GM12878 (cell line): ENCODE measurements at regions not wholly inside any gene's neighbourhood (a gene's known extent, or its start where the extent isn't known, plus 50 kb on each side); places are given as distances from the start of the nearest gene placed in this dataset.

Experiments used
- ATAC-seq: fragments of 200-7000 bp; cut with Tn5 transposase; 3 replicates; pipeline ENCODE4 v1.9.1; 2020; ENCODE audit warnings: mild to moderate bottlenecking, moderate library complexity
- BruUV-seq: library from RNA; stranded (reverse); fragments of 400-500 nt; replicated peaks from 2 replicates; lab custom pipeline; 2021; lab: Mats Ljungman, UMichigan
- CTCF ChIA-PET: fragments of 300-600 bp; sonication (Branson Sonifier 250); formaldehyde crosslinking; extraction: SDS; loops from one replicate; lab custom pipeline; 2021; ENCODE audit warnings: inconsistent platforms; lab: Yijun Ruan, JAX
- POLR2A ChIA-PET: fragments of 350-600 bp; formaldehyde crosslinking; extraction: SDS; loops from one replicate; lab custom pipeline; 2021; ENCODE audit warnings: inconsistent platforms; lab: Charles Lee
- RAD21 ChIA-PET: fragments of 300-600 bp; sonication (Branson Sonifier 250); formaldehyde crosslinking; loops from one replicate; lab custom pipeline; 2023; ENCODE audit warnings: antibody characterized with exemption; ENCODE audit not compliant: unreplicated experiment; lab: Charles Lee
- SMC1A ChIA-PET: fragments of 300-600 bp; sonication (Branson Sonifier 250); formaldehyde crosslinking; loops from one replicate; lab custom pipeline; 2023; ENCODE audit not compliant: unreplicated experiment, uncharacterized antibody; lab: Charles Lee
- DNase-seq: peaks from one replicate; pipeline ENCODE4 v3.0.0-alpha.2; 2011; ENCODE audit warnings: low read depth, low spot score
- FAIRE-seq: peaks from 3 replicates; lab custom pipeline; 2011; peaks lifted over from hg19 to GRCh38; lab: Jason Lieb, UNC
- H2AFZ ChIP-seq: 2 replicates; pipeline ENCODE4 v1.6.0; 2011; ENCODE audit warnings: low read depth, low read length, control low read depth; ENCODE audit not compliant: control insufficient read depth
- H3K27ac ChIP-seq: 2 replicates; pipeline ENCODE4 v1.5.1; 2011; ENCODE audit warnings: control low read depth; ENCODE audit not compliant: control insufficient read depth, insufficient read depth
- H3K27me3 ChIP-seq, 2 experiments: replicated peaks in 1 of 2; 2 replicates each; pipeline versions ENCODE4 v1.6.0 to v1.6.1; 2011; ENCODE audit warnings: low read length in 1 of 2; ENCODE audit not compliant: control insufficient read depth in 2 of 2, insufficient read depth in 2 of 2
- H3K36me3 ChIP-seq, 2 experiments: 2 replicates each; pipeline ENCODE4 v1.5.1; 2011; ENCODE audit warnings: low read length in 1 of 2; ENCODE audit not compliant: control insufficient read depth in 2 of 2, insufficient read depth in 2 of 2
- H3K4me1 ChIP-seq: 2 replicates; pipeline ENCODE4 v1.6.1; 2011; ENCODE audit warnings: mild to moderate bottlenecking, low read length, moderate library complexity, mixed read lengths; ENCODE audit not compliant: control insufficient read depth, insufficient read depth
- H3K4me2 ChIP-seq: 2 replicates; pipeline ENCODE4 v1.6.0; 2011; ENCODE audit warnings: control low read depth; ENCODE audit not compliant: control insufficient read depth, insufficient read depth
- H3K4me3 ChIP-seq: fragments of 200-600 bp; sonication (generic); 2 replicates; pipeline ENCODE4 v1.5.1; 2016
- H3K79me2 ChIP-seq: 2 replicates; pipeline ENCODE4 v1.6.0; 2011; ENCODE audit warnings: low read length; ENCODE audit not compliant: control insufficient read depth, insufficient read depth
- H3K9ac ChIP-seq: 2 replicates; pipeline ENCODE4 v1.8.0; 2011; ENCODE audit warnings: low read length, control low read depth, mixed read lengths; ENCODE audit not compliant: control insufficient read depth, insufficient read depth
- H3K9me3 ChIP-seq: replicated peaks from 3 replicates; pipeline ENCODE4 v1.5.1; 2011; ENCODE audit warnings: mild to moderate bottlenecking, low read length; ENCODE audit not compliant: control insufficient read depth, insufficient read depth
- H4K20me1 ChIP-seq: 2 replicates; pipeline ENCODE4 v1.6.0; 2011; ENCODE audit not compliant: control insufficient read depth, insufficient read depth
- BCL3 ChIP-seq: IDR thresholded peaks from 2 replicates; pipeline ENCODE4 v1.6.1; 2011; ENCODE audit warnings: borderline replicate concordance, low read depth, mild to moderate bottlenecking, moderate library complexity, low read length; ENCODE audit not compliant: insufficient read depth, poor library complexity, severe bottlenecking
- CTCF ChIP-seq, 3 experiments: IDR thresholded peaks in 2 of 3; conservative IDR thresholded peaks in 1 of 3; 2 replicates each; pipeline ENCODE4 v1.5.1; 2011; ENCODE audit warnings: low read depth in 3 of 3, low read length in 3 of 3, mild to moderate bottlenecking in 3 of 3, control low read depth in 2 of 3, moderate library complexity in 2 of 3, inconsistent platforms in 1 of 3, mixed read lengths in 1 of 3; ENCODE audit not compliant: control insufficient read depth in 2 of 3, insufficient read depth in 1 of 3; ENCODE audit errors: extremely low read depth in 1 of 3
- EED ChIP-seq: sonication (generic); IDR thresholded peaks from 2 replicates; pipeline ENCODE4 v1.6.1; 2016; ENCODE audit warnings: antibody characterized with exemption, low read depth
- GABPA ChIP-seq: IDR thresholded peaks from 2 replicates; pipeline ENCODE4 v1.6.1; 2014; ENCODE audit warnings: antibody characterized with exemption, low read depth, mild to moderate bottlenecking, inconsistent platforms
- JUND ChIP-seq: IDR thresholded peaks from 2 replicates; pipeline ENCODE4 v1.6.1; 2012; ENCODE audit warnings: low read depth, mild to moderate bottlenecking, low read length, improper control_type of control experiment, moderate library complexity
- PBX3 ChIP-seq: IDR thresholded peaks from 2 replicates; pipeline ENCODE4 v1.6.1; 2011; ENCODE audit warnings: mild to moderate bottlenecking, low read depth, low read length, moderate library complexity; ENCODE audit not compliant: insufficient replicate concordance
- RCOR1 ChIP-seq: conservative IDR thresholded peaks from 2 replicates; pipeline ENCODE4 v1.6.1; 2012; ENCODE audit warnings: low read depth, low read length, improper control_type of control experiment
- SPI1 ChIP-seq: IDR thresholded peaks from 2 replicates; pipeline ENCODE4 v1.6.1; 2011; ENCODE audit warnings: low read depth, mild to moderate bottlenecking, low read length, moderate library complexity, borderline replicate concordance; ENCODE audit not compliant: insufficient read depth
- USF1 ChIP-seq: IDR thresholded peaks from 2 replicates; pipeline ENCODE4 v1.6.1; 2011; ENCODE audit warnings: borderline replicate concordance, low read depth, mild to moderate bottlenecking, moderate library complexity, mixed read lengths, low read length; ENCODE audit not compliant: insufficient read depth; ENCODE audit errors: extremely low read length
- WRNIP1 ChIP-seq: IDR thresholded peaks from 2 replicates; pipeline ENCODE4 v1.6.1; 2011; ENCODE audit warnings: low read depth, low read length, improper control_type of control experiment, borderline replicate concordance
- ZBED1 ChIP-seq: IDR thresholded peaks from 2 replicates; pipeline ENCODE4 v1.6.1; 2016; ENCODE audit warnings: borderline replicate concordance
- ZNF207 ChIP-seq: fragments of 450-650 bp; IDR thresholded peaks from 2 replicates; pipeline ENCODE4 v1.6.1; 2014; ENCODE audit warnings: antibody characterized with exemption, mild to moderate bottlenecking, borderline replicate concordance
- ZNF274 ChIP-seq: IDR thresholded peaks from one replicate; pipeline ENCODE4 v1.8.0; 2011; ENCODE audit not compliant: insufficient read length, insufficient read depth
- ZNF687 ChIP-seq: fragments of 450-650 bp; IDR thresholded peaks from 2 replicates; pipeline ENCODE4 v1.6.1; 2017; ENCODE audit warnings: mild to moderate bottlenecking, moderate library complexity
- WGBS: methylation state at CpG from one replicate; pipeline ENCODE4 v1.1.6; 2016; ENCODE audit warnings: low lambda C conversion rate; ENCODE audit not compliant: insufficient replicate concordance, insufficient coverage; ENCODE audit errors: missing lambda C conversion rate; 5-methylcytosine and 5-hydroxymethylcytosine counted together
- in situ Hi-C: fragments of 300-500 bp; cut with MboI; formaldehyde crosslinking; loops from 9 replicates; pipeline ENCODE4 v1.14.3; 2018; ENCODE audit warnings: mixed read lengths
- intact Hi-C: fragments of 100-400 bp; cut with micrococcal nuclease; formaldehyde crosslinking; loops from one replicate; pipeline ENCODE4 v1.14.2; 2022; ENCODE audit not compliant: unreplicated experiment

- Histone ChIP-seq H3K36me3 (no peaks in the 10 kb centered on the region), H2AFZ (no peak overlapping the region), H3K4me3 (no peak overlapping the region), H3K79me2 (no peaks in the 10 kb centered on the region), H3K4me2 (no peak overlapping the region), H3K4me1 (no peaks in the 10 kb centered on the region), H3K27me3 (no peaks in the 10 kb centered on the region), H4K20me1 (no peaks in the 10 kb centered on the region), H3K27ac (no peak overlapping the region), H3K9me3 (no peaks in the 10 kb centered on the region), H3K9ac (no peak overlapping the region)
- ChIA-PET CTCF (interaction anchor here (1.4 kb wide), 1 partner anchor 14 kb away, joined by 4 read pairs; no protein-coding TSS in a partner anchor), POLR2A (no interaction called here), RAD21 (no interaction called here), SMC1A (interaction anchor here (1.4 kb wide), 1 partner anchor 14 kb away, joined by 4 read pairs; no protein-coding TSS in a partner anchor)
- 19% methylated on average over 4 of the region's 4 CpGs for WGBS
- TF ChIP-seq ZNF274 = no peak
- TF ChIP-seq PBX3 = no peak
- TF ChIP-seq EED = no peak
- no peak for TF ChIP-seq JUND
- no peak for TF ChIP-seq WRNIP1
- no peak for TF ChIP-seq GABPA
- no peak for TF ChIP-seq RCOR1
- TF ChIP-seq CTCF (IDR thresholded peaks at IDR 0.05 in 2 of 3, conservative IDR thresholded peaks at IDR 0.05 in 1 of 3; ENCODE audit: control insufficient read depth in 2 of 3, extremely low read depth in 1 of 3, insufficient read depth in 1 of 3, low read depth in 3 of 3, low read length in 3 of 3) = no peak
- TF ChIP-seq BCL3 = no peak
- no peak for TF ChIP-seq USF1
- TF ChIP-seq ZNF207 = no peak
- no peak for TF ChIP-seq ZBED1
- no peak for TF ChIP-seq SPI1
- TF ChIP-seq ZNF687 = no peak
- ATAC-seq = no peak; the same call in 2 of the 3 replicates
- in situ Hi-C loops = no loop called here
- FAIRE-seq = no peak
- DNase-seq = no peak
- intact Hi-C loops = no loop called here
- no TSS peak for BruUV-seq
Observed at GRCh38 chr14:83085136-83085535, 1551.5 kb upstream of the SEL1L start.
